ENCODE measurements at regions not wholly inside any gene's neighbourhood (a gene's known extent, or its start where the extent isn't known, plus 50 kb on each side); places are given as distances from the start of the nearest gene placed in this dataset.

- no peak for DNase-seq (ENCODE audit: extremely low read depth, low read depth)
- no peak for TF ChIP-seq CTCF (IDR thresholded peaks at IDR 0.05; ENCODE audit: low read depth, low read length)
Observed at GRCh38 chr7:26487780-26488515, 196.3 kb downstream of the SNX10 start.

GRCh38 chr7:26489391-26489790 is 197.7 kb downstream of the SNX10 start:
- DNase-seq (ENCODE audit: extremely low read depth, low read depth): no peak
- TF ChIP-seq CTCF (IDR thresholded peaks at IDR 0.05; ENCODE audit: low read depth, low read length): no peak

- no peak for DNase-seq (ENCODE audit: extremely low read depth, low read depth)
- TF ChIP-seq CTCF (IDR thresholded peaks at IDR 0.05; ENCODE audit: low read depth, low read length): no peak
Observed at GRCh38 chr7:26489906-26490639, 198.4 kb downstream of the SNX10 start.

GRCh38 chr7:26490640-26491624 is 199.3 kb downstream of the SNX10 start:
- DNase-seq (ENCODE audit: extremely low read depth, low read depth): no peak
- TF ChIP-seq CTCF (IDR thresholded peaks at IDR 0.05; ENCODE audit: low read depth, low read length): no peak

- TF ChIP-seq CTCF (IDR thresholded peaks at IDR 0.05; ENCODE audit: low read depth, low read length): no peak
- no peak for DNase-seq (ENCODE audit: extremely low read depth, low read depth)
Observed at GRCh38 chr7:26492816-26493215, 201.2 kb downstream of the SNX10 start.

- no peak for DNase-seq (ENCODE audit: extremely low read depth, low read depth)
Observed at GRCh38 chr7:26493737-26494428, 202.2 kb downstream of the SNX10 start.

More at GRCh38 chr7:26493737-26494428, 202.2 kb downstream of the SNX10 start:
- no peak for TF ChIP-seq CTCF (IDR thresholded peaks at IDR 0.05; ENCODE audit: low read depth, low read length)
